H1 (cell line): ENCODE measurements at regions not wholly inside any gene's neighbourhood (a gene's known extent, or its start where the extent isn't known, plus 50 kb on each side); places are given as distances from the start of the nearest gene placed in this dataset.

ENCODE experiments used
- CTCF ChIA-PET: fragments of 300-600 bp; sonication (Branson Sonifier 250); formaldehyde crosslinking; loops from one replicate; lab custom pipeline; 2021; ENCODE audit not compliant: partially characterized antibody; lab: Charles Lee
- POLR2A ChIA-PET: fragments of 300-600 bp; sonication (Branson Sonifier 250); formaldehyde crosslinking; loops from one replicate; lab custom pipeline; 2021; ENCODE audit warnings: inconsistent platforms; ENCODE audit not compliant: partially characterized antibody; lab: Charles Lee
- DNase-seq, 2 experiments: peaks; one replicate each; pipeline versions ENCODE4 v3.0.0 to v3.0.0-alpha.2; 2010 to 2022; ENCODE audit warnings: low spot score in 2 of 2, low read depth in 1 of 2, mixed read lengths in 1 of 2
- FAIRE-seq: peaks from 2 replicates; lab custom pipeline; 2011; peaks lifted over from hg19 to GRCh38; lab: Jason Lieb, UNC
- H2AFZ ChIP-seq: 2 replicates; pipeline ENCODE4 v1.8.1; 2012; ENCODE audit warnings: low read length, inconsistent platforms
- H2AK5ac ChIP-seq: 2 replicates; pipeline ENCODE4 v1.6.1; 2013; ENCODE audit warnings: low read depth, low read length
- H2BK120ac ChIP-seq: replicated peaks from 2 replicates; pipeline ENCODE3; 2013; ENCODE audit warnings: low read depth, low read length, inconsistent platforms
- H2BK12ac ChIP-seq: 2 replicates; pipeline ENCODE4 v1.6.1; 2013; ENCODE audit warnings: low read depth, low read length
- H2BK15ac ChIP-seq: 2 replicates; pipeline ENCODE4 v1.6.1; 2013; ENCODE audit warnings: low read length
- H2BK20ac ChIP-seq: 2 replicates; pipeline ENCODE4 v1.6.1; 2013; ENCODE audit warnings: low read length
- H2BK5ac ChIP-seq: 2 replicates; pipeline ENCODE4 v1.6.1; 2013; ENCODE audit warnings: low read depth, low read length
- H3K14ac ChIP-seq: 2 replicates; pipeline ENCODE4 v1.6.1; 2013; ENCODE audit warnings: inconsistent platforms; ENCODE audit not compliant: insufficient read length
- H3K18ac ChIP-seq: 2 replicates; pipeline ENCODE4 v1.6.1; 2013; ENCODE audit warnings: low read length; ENCODE audit errors: extremely low read depth
- H3K23ac ChIP-seq: 2 replicates; pipeline ENCODE4 v1.6.1; 2013; ENCODE audit warnings: inconsistent platforms; ENCODE audit not compliant: insufficient read length
- H3K23me2 ChIP-seq: 2 replicates; pipeline ENCODE4 v1.6.1; 2013; ENCODE audit warnings: low read depth, low read length
- H3K27ac ChIP-seq: 2 replicates; pipeline ENCODE4 v1.6.1; 2011; ENCODE audit warnings: low read depth, low read length, inconsistent platforms
- H3K27me3 ChIP-seq, 4 experiments: replicated peaks in 1 of 4; 1 replicate in 1 of 4; 2 replicates in 3 of 4; pipeline versions ENCODE4 v1.6.1 to v1.8.1; 2011 to 2013; ENCODE audit warnings: low read length in 3 of 4, mild to moderate bottlenecking in 3 of 4, inconsistent platforms in 2 of 4, mixed read lengths in 2 of 4, moderate library complexity in 1 of 4; ENCODE audit not compliant: control insufficient read depth in 3 of 4, insufficient read depth in 3 of 4; ENCODE audit errors: extremely low read depth in 1 of 4
- H3K36me3 ChIP-seq, 4 experiments: 2 replicates each; pipeline versions ENCODE4 v1.6.1 to v1.8.1; 2011 to 2013; ENCODE audit warnings: mild to moderate bottlenecking in 4 of 4, low read length in 3 of 4, moderate library complexity in 2 of 4, control low read depth in 1 of 4, inconsistent platforms in 1 of 4; ENCODE audit not compliant: insufficient read depth in 4 of 4, control insufficient read depth in 2 of 4
- H3K4ac ChIP-seq: replicated peaks from 2 replicates; pipeline ENCODE3; 2013; ENCODE audit warnings: low read length, low read depth, mixed read lengths, inconsistent platforms; ENCODE audit not compliant: insufficient read length
- H3K4me1 ChIP-seq, 4 experiments: replicated peaks in 1 of 4; 1 replicate in 1 of 4; 2 replicates in 3 of 4; pipeline versions ENCODE4 v1.6.1 to v1.8.1; 2011 to 2013; ENCODE audit warnings: low read length in 3 of 4, inconsistent platforms in 2 of 4, mixed read lengths in 1 of 4; ENCODE audit not compliant: insufficient read depth in 4 of 4, control insufficient read depth in 3 of 4
- H3K4me2 ChIP-seq, 2 experiments: 2 replicates each; pipeline versions ENCODE4 v1.6.1 to v1.8.1; 2011 to 2013; ENCODE audit warnings: low read depth in 2 of 2, low read length in 2 of 2, control low read depth in 1 of 2, inconsistent platforms in 1 of 2, mild to moderate bottlenecking in 1 of 2; ENCODE audit not compliant: insufficient read depth in 1 of 2
- H3K4me3 ChIP-seq, 4 experiments: fragments of 200-600, 300-600 bp in 1 of 4; sonication (generic), shearing (Covaris generic), sonication (Bioruptor Twin) in 1 of 4; 2 replicates each; pipeline versions ENCODE4 v1.5.1 to v1.8.1; 2011 to 2016; ENCODE audit warnings: low read length in 4 of 4, low read depth in 3 of 4, control low read depth in 2 of 4, inconsistent platforms in 2 of 4, mild to moderate bottlenecking in 2 of 4, mixed read lengths in 1 of 4, moderate library complexity in 1 of 4; ENCODE audit not compliant: insufficient read depth in 2 of 4; ENCODE audit errors: extremely low read depth in 1 of 4
- H3K56ac ChIP-seq: replicated peaks from 2 replicates; pipeline ENCODE3; 2013; ENCODE audit warnings: low read depth, mild to moderate bottlenecking, mixed read lengths, low read length, inconsistent platforms; ENCODE audit not compliant: insufficient read length
- H3K79me1 ChIP-seq: 2 replicates; pipeline ENCODE4 v1.6.1; 2013; ENCODE audit warnings: low read depth, low read length, control low read depth
- H3K79me2 ChIP-seq, 2 experiments: 2 replicates each; pipeline versions ENCODE4 v1.6.1 to v1.8.1; 2012 to 2013; ENCODE audit warnings: low read length in 2 of 2, mild to moderate bottlenecking in 2 of 2, inconsistent platforms in 1 of 2; ENCODE audit not compliant: insufficient read depth in 2 of 2, control insufficient read depth in 1 of 2
- H3K9ac ChIP-seq, 4 experiments: replicated peaks in 1 of 4; 1 replicate in 1 of 4; 2 replicates in 3 of 4; pipeline versions ENCODE4 v1.6.1 to v1.8.1; 2011 to 2013; ENCODE audit warnings: low read depth in 3 of 4, low read length in 3 of 4, control low read depth in 2 of 4, mild to moderate bottlenecking in 2 of 4, moderate library complexity in 2 of 4, inconsistent platforms in 1 of 4; ENCODE audit errors: extremely low read depth in 1 of 4
- H3K9me3 ChIP-seq, 2 experiments: 2 replicates each; pipeline versions ENCODE4 v1.6.1 to v1.8.1; 2012 to 2013; ENCODE audit warnings: mild to moderate bottlenecking in 2 of 2, moderate library complexity in 2 of 2, control low read depth in 1 of 2, inconsistent platforms in 1 of 2, low read depth in 1 of 2, low read length in 1 of 2, mixed read lengths in 1 of 2; ENCODE audit not compliant: insufficient read depth in 2 of 2
- H4K20me1 ChIP-seq, 2 experiments: replicated peaks in 1 of 2; 2 replicates each; pipeline versions ENCODE3 to v1.8.1; 2011 to 2013; ENCODE audit warnings: inconsistent platforms in 2 of 2, low read length in 2 of 2, mild to moderate bottlenecking in 1 of 2; ENCODE audit not compliant: insufficient read depth in 2 of 2, control insufficient read depth in 1 of 2
- H4K5ac ChIP-seq: 2 replicates; pipeline ENCODE4 v1.6.1; 2013; ENCODE audit warnings: low read length, low read depth, mixed read lengths, inconsistent platforms; ENCODE audit not compliant: insufficient read length
- H4K8ac ChIP-seq: 2 replicates; pipeline ENCODE4 v1.8.0; 2013; ENCODE audit warnings: mild to moderate bottlenecking, moderate library complexity, low read length, inconsistent platforms; ENCODE audit not compliant: insufficient read depth; ENCODE audit errors: extremely low read depth
- H4K91ac ChIP-seq: replicated peaks from 2 replicates; pipeline ENCODE3; 2013; ENCODE audit warnings: low read length, mixed read lengths, inconsistent platforms; ENCODE audit not compliant: insufficient read length
- CBX8 ChIP-seq: fragments of 300-800, 300-1000 bp; sonication (generic); IDR thresholded peaks from 2 replicates; pipeline ENCODE4 v1.7.1; 2016; ENCODE audit warnings: low read depth, low read length, borderline replicate concordance
- CHD1 ChIP-seq: IDR thresholded peaks from 2 replicates; pipeline ENCODE4 v1.6.1; 2012; ENCODE audit warnings: low read depth, low read length, improper control_type of control experiment
- E2F6 ChIP-seq: IDR thresholded peaks from 2 replicates; pipeline ENCODE4 v1.6.1; 2012; ENCODE audit warnings: inconsistent platforms
- FOSL1 ChIP-seq: IDR thresholded peaks from 2 replicates; pipeline ENCODE4 v1.6.1; 2011; ENCODE audit warnings: mild to moderate bottlenecking, low read depth, low read length, moderate library complexity; ENCODE audit not compliant: insufficient read depth
- KDM5A ChIP-seq: fragments of 200-600 bp; IDR thresholded peaks from 2 replicates; pipeline ENCODE4 v1.7.1; 2012; ENCODE audit warnings: mild to moderate bottlenecking, low read length, inconsistent platforms, mixed read lengths
- MAFK ChIP-seq: IDR thresholded peaks from 2 replicates; pipeline ENCODE4 v1.6.1; 2012; ENCODE audit warnings: low read depth, mild to moderate bottlenecking, improper control_type of control experiment, low read length
- NANOG ChIP-seq: IDR thresholded peaks from 2 replicates; pipeline ENCODE4 v1.6.1; 2011; ENCODE audit warnings: low read length, low read depth, mild to moderate bottlenecking, inconsistent platforms; ENCODE audit not compliant: insufficient read depth, poor library complexity, severe bottlenecking
- POLR2AphosphoS5 ChIP-seq: IDR thresholded peaks from 2 replicates; pipeline ENCODE4 v1.6.1; 2011; ENCODE audit warnings: low read depth, low read length
- POU5F1 ChIP-seq: IDR thresholded peaks from 2 replicates; pipeline ENCODE4 v1.6.1; 2011; ENCODE audit warnings: low read depth, mild to moderate bottlenecking, low read length, moderate library complexity
- RBBP5 ChIP-seq: IDR thresholded peaks from 2 replicates; pipeline ENCODE4 v1.7.1; 2012; ENCODE audit warnings: low read depth, mild to moderate bottlenecking, inconsistent platforms, low read length, moderate library complexity, borderline replicate concordance
- SAP30 ChIP-seq: fragments of 300-600 bp; sonication (generic); IDR thresholded peaks from 2 replicates; pipeline ENCODE4 v1.7.1; 2012; ENCODE audit warnings: low read length, moderate library complexity, mild to moderate bottlenecking, inconsistent platforms; ENCODE audit not compliant: insufficient read depth, insufficient replicate concordance
- WGBS, 2 experiments: shearing (Covaris generic) in 1 of 2; methylation state at CpG; one replicate each; pipeline versions ENCODE4 v1.1.6 to v1.1.7; 2013 to 2015; ENCODE audit warnings: low lambda C conversion rate in 2 of 2, mixed read lengths in 2 of 2, inconsistent platforms in 1 of 2, low coverage in 1 of 2, missing lambda C conversion rate in 1 of 2; ENCODE audit not compliant: insufficient replicate concordance in 2 of 2, insufficient coverage in 1 of 2, insufficient read length in 1 of 2; ENCODE audit errors: extremely low coverage in 1 of 2, missing lambda C conversion rate in 1 of 2; 5-methylcytosine and 5-hydroxymethylcytosine counted together

DNA sequence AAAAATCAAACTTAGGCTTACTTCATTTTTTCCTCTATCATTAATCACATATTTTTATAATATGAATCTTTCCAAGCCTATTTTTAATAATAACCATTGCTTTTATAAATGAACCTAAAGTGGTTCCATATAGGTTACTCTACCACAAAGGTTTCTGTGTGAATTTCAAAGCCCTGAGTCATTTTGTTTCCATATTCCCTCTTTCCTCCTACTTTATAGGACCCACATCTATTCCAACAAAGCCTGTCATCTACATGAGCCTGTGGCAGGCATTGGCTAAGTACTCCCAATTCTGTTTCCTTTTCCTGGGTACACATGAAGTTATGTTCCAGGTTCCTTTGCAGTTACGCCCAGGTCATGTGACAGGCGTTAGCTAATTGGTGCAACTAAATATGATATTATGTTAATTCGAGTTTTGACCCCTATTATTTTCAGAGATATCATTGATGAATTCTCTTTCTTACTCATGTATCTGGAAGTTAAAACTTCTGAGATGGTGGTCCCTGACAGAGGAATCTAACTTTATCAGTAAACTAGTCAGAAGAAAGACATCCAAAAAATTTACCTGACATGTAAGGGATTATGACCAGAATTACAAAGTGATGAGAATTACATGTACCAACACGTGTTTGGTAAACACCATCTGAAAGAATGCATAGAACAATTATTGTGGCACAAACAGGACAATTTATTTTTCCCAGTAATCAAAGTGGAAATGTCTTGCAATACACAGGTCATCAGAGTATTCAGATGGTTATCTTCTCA is 1264.0 kb upstream of the CNTN5 start:
- DNase-seq (no peak), FAIRE-seq (no peak)
- POLR2A ChIA-PET = no interaction called here
- no peaks in the 10 kb centered on the region for H3K9me3 ChIP-seq
- 98% methylated on average over 4 of the region's 4 CpGs; no CpG with 5 or more reads in 1 of the 2 experiments for WGBS, 2 experiments
- no peak overlapping the region for H2BK12ac ChIP-seq
- H3K79me2 ChIP-seq = no peaks in the 10 kb centered on the region
- H3K36me3 ChIP-seq = no peaks in the 10 kb centered on the region
- no peak overlapping the region for H3K9ac ChIP-seq
- H3K79me1 ChIP-seq = no peaks in the 10 kb centered on the region
- H4K5ac ChIP-seq = no peak overlapping the region
- H4K20me1 ChIP-seq = no peaks in the 10 kb centered on the region
- H2AFZ ChIP-seq = no peak overlapping the region
- H4K91ac ChIP-seq = no peak overlapping the region
- H3K14ac ChIP-seq = no peak overlapping the region
- no peak overlapping the region for H3K18ac ChIP-seq
- H2BK20ac ChIP-seq = no peak overlapping the region
- no peak overlapping the region for H2BK120ac ChIP-seq
- no peak overlapping the region for H3K4me2 ChIP-seq
- no peak overlapping the region for H2AK5ac ChIP-seq
- CTCF ChIA-PET = no interaction called here
- H3K4me1 ChIP-seq = no peaks in the 10 kb centered on the region
- H2BK5ac ChIP-seq = no peak overlapping the region
- H3K27ac ChIP-seq = no peak overlapping the region
- H3K23ac ChIP-seq = no peak overlapping the region
- no peak overlapping the region for H4K8ac ChIP-seq
- no peak overlapping the region for H3K4ac ChIP-seq
- H3K56ac ChIP-seq = no peak overlapping the region
- no peak overlapping the region for H3K4me3 ChIP-seq
- H2BK15ac ChIP-seq = no peak overlapping the region
- H3K27me3 ChIP-seq = no peaks in the 10 kb centered on the region
- H3K23me2 ChIP-seq = no peaks in the 10 kb centered on the region
- no peak for TF ChIP-seq KDM5A
- no peak for TF ChIP-seq POU5F1
- no peak for TF ChIP-seq E2F6
- TF ChIP-seq CBX8 = no peak
- TF ChIP-seq MAFK = no peak
- no peak for TF ChIP-seq NANOG
- TF ChIP-seq FOSL1 = no peak
- TF ChIP-seq SAP30 = no peak
- TF ChIP-seq POLR2AphosphoS5 = no peak
- no peak for TF ChIP-seq RBBP5
- no peak for TF ChIP-seq CHD1
